Stimulated activated CD4-positive, alpha-beta T cell treated with anti-CD3 and anti-CD28 coated beads, Interleukin-2, amount 100 ng/mL, for 48 hours (primary cell): ENCODE measurements at regions not wholly inside any gene's neighbourhood (a gene's known extent, or its start where the extent isn't known, plus 50 kb on each side); places are given as distances from the start of the nearest gene placed in this dataset.

Source experiments
- DNase-seq, 2 donors: peaks; one replicate each; pipeline ENCODE4 v3.0.0-alpha.2; 2020

- DNase-seq, result no peak
Measured at GRCh38 chr5:103617913-103618312, 55.3 kb upstream of the NUDT12 start.

DNA sequence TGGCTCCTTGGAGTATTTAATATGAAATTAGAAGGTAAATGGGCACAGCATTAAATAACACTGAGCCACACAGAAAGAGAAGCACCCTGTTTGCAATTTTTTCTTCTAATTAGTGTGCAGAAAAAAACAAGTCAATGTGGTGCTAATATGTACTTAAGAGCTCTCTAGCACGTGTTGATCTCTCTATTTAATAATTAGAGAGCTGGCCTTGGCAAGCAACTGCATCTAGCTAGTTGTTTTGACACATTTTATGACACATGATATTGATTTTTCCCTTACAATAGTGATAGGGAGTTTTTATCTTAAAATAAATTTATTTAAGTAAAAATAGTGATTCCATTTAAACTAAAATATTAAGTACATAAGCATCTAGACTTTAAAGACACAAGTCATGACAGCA, 54.5 kb upstream of the NUDT12 start:
- no peak for DNase-seq

DNA sequence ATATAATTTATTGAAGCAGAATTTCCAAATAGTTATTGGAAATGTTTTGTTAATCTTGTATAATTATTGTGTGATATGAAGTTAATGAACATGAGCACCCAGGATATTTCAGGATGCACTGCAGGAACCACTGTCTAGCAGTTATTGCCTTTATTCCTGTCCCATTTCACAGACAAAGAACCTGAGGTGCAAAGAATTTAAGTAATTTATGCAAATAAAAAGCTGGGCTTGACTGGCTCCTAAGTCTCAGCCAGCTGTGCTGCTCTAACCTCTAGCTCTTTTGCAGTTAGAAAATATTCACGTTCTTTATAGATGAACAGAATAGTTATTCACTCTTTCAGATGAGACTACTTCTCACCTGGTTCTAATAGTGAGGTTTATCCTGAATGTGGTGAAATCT, 50.0 kb upstream of the NUDT12 start:
- DNase-seq, result no peak
